ENCODE measurements at regions not wholly inside any gene's neighbourhood (a gene's known extent, or its start where the extent isn't known, plus 50 kb on each side); places are given as distances from the start of the nearest gene placed in this dataset.

- TF ChIP-seq, protein P1, sequence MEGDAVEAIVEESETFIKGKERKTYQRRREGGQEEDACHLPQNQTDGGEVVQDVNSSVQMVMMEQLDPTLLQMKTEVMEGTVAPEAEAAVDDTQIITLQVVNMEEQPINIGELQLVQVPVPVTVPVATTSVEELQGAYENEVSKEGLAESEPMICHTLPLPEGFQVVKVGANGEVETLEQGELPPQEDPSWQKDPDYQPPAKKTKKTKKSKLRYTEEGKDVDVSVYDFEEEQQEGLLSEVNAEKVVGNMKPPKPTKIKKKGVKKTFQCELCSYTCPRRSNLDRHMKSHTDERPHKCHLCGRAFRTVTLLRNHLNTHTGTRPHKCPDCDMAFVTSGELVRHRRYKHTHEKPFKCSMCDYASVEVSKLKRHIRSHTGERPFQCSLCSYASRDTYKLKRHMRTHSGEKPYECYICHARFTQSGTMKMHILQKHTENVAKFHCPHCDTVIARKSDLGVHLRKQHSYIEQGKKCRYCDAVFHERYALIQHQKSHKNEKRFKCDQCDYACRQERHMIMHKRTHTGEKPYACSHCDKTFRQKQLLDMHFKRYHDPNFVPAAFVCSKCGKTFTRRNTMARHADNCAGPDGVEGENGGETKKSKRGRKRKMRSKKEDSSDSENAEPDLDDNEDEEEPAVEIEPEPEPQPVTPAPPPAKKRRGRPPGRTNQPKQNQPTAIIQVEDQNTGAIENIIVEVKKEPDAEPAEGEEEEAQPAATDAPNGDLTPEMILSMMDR (conservative IDR thresholded peaks at IDR 0.05 in 1 of 2, IDR thresholded peaks at IDR 0.05 in 1 of 2; ENCODE audit: extremely low read depth in 1 of 2, insufficient read depth in 1 of 2, low read depth in 1 of 2, low read length in 2 of 2): no peak
- no peak for TF ChIP-seq EZH2 (IDR thresholded peaks at IDR 0.05; ENCODE audit: borderline replicate concordance, low read length)
These were observed 1902.2 kb upstream of the C9orf72 start for GRCh38 chr9:29475471-29475870.

Measured in mammary epithelial cell (primary cell).